ENCODE measurements at regions not wholly inside any gene's neighbourhood (a gene's known extent, or its start where the extent isn't known, plus 50 kb on each side); places are given as distances from the start of the nearest gene placed in this dataset.

DNA sequence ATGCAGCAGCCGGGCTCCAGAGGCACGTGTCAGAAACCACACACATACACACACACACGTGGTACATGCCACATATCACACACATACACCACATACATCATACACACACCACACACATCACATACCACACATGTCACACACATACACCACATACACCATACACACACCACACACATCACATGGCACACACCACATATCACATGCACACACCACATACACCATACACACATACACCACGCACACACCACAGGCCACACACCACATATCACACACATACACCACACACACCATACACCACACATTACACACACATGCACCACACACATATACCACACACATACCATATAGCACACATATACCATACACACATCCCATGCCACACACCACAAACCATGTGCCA is 97.5 kb upstream of the PRR5 start:
- TF ChIP-seq, protein P1, sequence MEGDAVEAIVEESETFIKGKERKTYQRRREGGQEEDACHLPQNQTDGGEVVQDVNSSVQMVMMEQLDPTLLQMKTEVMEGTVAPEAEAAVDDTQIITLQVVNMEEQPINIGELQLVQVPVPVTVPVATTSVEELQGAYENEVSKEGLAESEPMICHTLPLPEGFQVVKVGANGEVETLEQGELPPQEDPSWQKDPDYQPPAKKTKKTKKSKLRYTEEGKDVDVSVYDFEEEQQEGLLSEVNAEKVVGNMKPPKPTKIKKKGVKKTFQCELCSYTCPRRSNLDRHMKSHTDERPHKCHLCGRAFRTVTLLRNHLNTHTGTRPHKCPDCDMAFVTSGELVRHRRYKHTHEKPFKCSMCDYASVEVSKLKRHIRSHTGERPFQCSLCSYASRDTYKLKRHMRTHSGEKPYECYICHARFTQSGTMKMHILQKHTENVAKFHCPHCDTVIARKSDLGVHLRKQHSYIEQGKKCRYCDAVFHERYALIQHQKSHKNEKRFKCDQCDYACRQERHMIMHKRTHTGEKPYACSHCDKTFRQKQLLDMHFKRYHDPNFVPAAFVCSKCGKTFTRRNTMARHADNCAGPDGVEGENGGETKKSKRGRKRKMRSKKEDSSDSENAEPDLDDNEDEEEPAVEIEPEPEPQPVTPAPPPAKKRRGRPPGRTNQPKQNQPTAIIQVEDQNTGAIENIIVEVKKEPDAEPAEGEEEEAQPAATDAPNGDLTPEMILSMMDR (IDR thresholded peaks at IDR 0.05; ENCODE audit: low read depth, low read length, poor library complexity, severe bottlenecking) = no peak
- no peak for TF ChIP-seq EZH2phosphoT487 (IDR thresholded peaks at IDR 0.05; ENCODE audit: borderline replicate concordance, low read length)

Measured in DOHH2 (cell line).